ENCODE measurements at regions not wholly inside any gene's neighbourhood (a gene's known extent, or its start where the extent isn't known, plus 50 kb on each side); places are given as distances from the start of the nearest gene placed in this dataset.

DNA sequence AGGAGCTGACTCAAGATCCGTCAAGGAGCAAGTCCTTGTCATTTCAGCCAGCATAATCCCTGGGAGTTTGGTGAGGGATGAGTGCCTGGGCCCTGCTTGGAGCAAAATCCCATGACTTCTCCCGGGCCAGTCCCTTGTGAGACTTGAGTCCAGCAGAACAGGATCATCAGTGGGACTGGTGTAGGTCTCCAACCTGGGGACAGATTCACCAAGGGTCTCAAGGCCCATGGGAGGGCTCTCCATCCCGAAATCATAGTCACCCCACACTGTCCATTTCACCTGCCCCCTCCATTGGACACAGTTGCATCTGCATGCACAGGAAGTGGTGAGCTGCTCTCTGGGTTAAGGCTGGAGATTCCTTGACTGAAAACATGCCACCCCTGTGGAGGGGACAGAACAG, 178.2 kb downstream of the FOXD2 start:
- TF ChIP-seq EZH2 (IDR thresholded peaks at IDR 0.05; ENCODE audit: borderline replicate concordance, insufficient read depth, low read depth, low read length, poor library complexity, severe bottlenecking) = no peak
- TF ChIP-seq, protein P1, sequence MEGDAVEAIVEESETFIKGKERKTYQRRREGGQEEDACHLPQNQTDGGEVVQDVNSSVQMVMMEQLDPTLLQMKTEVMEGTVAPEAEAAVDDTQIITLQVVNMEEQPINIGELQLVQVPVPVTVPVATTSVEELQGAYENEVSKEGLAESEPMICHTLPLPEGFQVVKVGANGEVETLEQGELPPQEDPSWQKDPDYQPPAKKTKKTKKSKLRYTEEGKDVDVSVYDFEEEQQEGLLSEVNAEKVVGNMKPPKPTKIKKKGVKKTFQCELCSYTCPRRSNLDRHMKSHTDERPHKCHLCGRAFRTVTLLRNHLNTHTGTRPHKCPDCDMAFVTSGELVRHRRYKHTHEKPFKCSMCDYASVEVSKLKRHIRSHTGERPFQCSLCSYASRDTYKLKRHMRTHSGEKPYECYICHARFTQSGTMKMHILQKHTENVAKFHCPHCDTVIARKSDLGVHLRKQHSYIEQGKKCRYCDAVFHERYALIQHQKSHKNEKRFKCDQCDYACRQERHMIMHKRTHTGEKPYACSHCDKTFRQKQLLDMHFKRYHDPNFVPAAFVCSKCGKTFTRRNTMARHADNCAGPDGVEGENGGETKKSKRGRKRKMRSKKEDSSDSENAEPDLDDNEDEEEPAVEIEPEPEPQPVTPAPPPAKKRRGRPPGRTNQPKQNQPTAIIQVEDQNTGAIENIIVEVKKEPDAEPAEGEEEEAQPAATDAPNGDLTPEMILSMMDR (IDR thresholded peaks at IDR 0.05) = no peak

All from B cell (primary cell).